Adrenal gland (tissue), 9 donors: ENCODE measurements at regions not wholly inside any gene's neighbourhood (a gene's known extent, or its start where the extent isn't known, plus 50 kb on each side); places are given as distances from the start of the nearest gene placed in this dataset.

ENCODE experiments used
- DNase-seq, 7 donors: peaks; one replicate each; pipeline ENCODE4 v3.0.0-alpha.2; 2019 to 2020
- H3K27ac ChIP-seq, 5 donors: fragments of 200-600 bp; sonication (generic) in 4 of 5; 1 replicate in 3 of 5; 2 replicates in 2 of 5; pipeline versions ENCODE4 v1.5.1 to v1.8.0; 2016 to 2020; ENCODE audit warnings: mild to moderate bottlenecking in 1 of 5
- H3K27me3 ChIP-seq: fragments of 200-600 bp; 2 replicates; pipeline ENCODE4 v1.8.0; 2021
- H3K36me3 ChIP-seq, 2 donors: fragments of 200-600 bp; replicated peaks in 1 of 2; 1 replicate in 1 of 2; 2 replicates in 1 of 2; pipeline versions ENCODE4 v1.5.1 to v1.8.0; 2018 to 2022
- H3K4me1 ChIP-seq, 2 donors: fragments of 200-600 bp; replicated peaks in 1 of 2; 1 replicate in 1 of 2; 2 replicates in 1 of 2; pipeline versions ENCODE4 v1.5.1 to v1.8.0; 2018 to 2021
- H3K4me3 ChIP-seq, 4 donors: fragments of 200-600 bp; sonication (generic) in 3 of 4; one replicate each; pipeline ENCODE4 v1.5.1; 2016 to 2018
- H3K9me3 ChIP-seq, 3 donors: fragments of 200-600 bp; sonication (generic) in 1 of 3; replicated peaks in 1 of 3; 1 replicate in 2 of 3; 2 replicates in 1 of 3; pipeline versions ENCODE4 v1.5.1 to v1.8.0; 2016 to 2021
- POLR2A ChIP-seq, 2 donors: fragments of 450-650 bp; IDR thresholded peaks; one replicate each; pipeline ENCODE4 v1.6.1; 2017; ENCODE audit warnings: antibody characterized with exemption in 2 of 2, mild to moderate bottlenecking in 2 of 2, moderate library complexity in 1 of 2
- WGBS, 4 donors: extraction: QIAGEN DNeasy Blood & Tissue Kit in 2 of 4; methylation state at CpG; one replicate each; pipeline versions ENCODE4 v1.1.5 to v1.1.7; 2013 to 2017; 5-methylcytosine and 5-hydroxymethylcytosine counted together
- intact Hi-C, 2 donors: fragments of 100-400 bp; cut with DNase I; formaldehyde crosslinking; loops; one replicate each; pipeline versions ENCODE4 v1.14.1 to v1.15.0; 2022 to 2023
- TF ChIP-seq, protein P1 (sequence below), 6 experiments: fragments of 450-650 bp in 4 of 6; fragments of 200-600 bp in 2 of 6; sonication (generic) in 1 of 6; IDR thresholded peaks; 1 replicate in 5 of 6; 2 replicates in 1 of 6; pipeline versions ENCODE4 v1.5.1 to v1.8.0; 2016 to 2021; ENCODE audit warnings: antibody characterized with exemption in 6 of 6, mild to moderate bottlenecking in 2 of 6, moderate library complexity in 1 of 6
- donor health status: healthy with polysubstance abuse.
- donor health status: Bipolar disorder and iron deficiency.
- donor health status: DM: yes; HTN: yes; CAD: no.
- donor health status: DM: no; HTN: no; CAD: no.
- donor health status: DM: no; HTN: no; CAD: no.

DNA sequence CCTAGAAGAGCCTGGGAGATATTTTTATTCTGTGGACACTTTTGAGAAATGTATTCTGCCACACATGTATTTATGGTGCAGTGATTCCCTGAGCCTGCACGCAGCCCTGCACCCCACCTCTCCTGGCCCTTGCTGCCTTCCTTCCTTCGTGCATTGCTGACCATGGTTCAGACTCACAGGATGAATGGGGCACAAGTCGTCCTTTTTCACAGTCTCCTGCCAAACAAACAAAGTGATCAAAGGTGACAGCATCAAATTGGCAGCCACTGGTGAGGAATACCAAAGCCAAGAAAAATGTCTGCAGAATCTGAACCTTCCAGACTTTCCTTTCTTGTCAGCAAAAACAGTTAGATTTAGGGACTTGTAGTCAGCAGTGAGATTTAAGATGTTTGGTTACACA is 215.0 kb downstream of the ACTR3B start:
- H3K9me3 ChIP-seq: no peaks in the 10 kb centered on the region
- 6 to 10% (median 7%) methylated on average over 3 of the region's 3 CpGs for WGBS, 4 donors
- H3K4me3 ChIP-seq: no peak overlapping the region
- H3K36me3 ChIP-seq: no peaks in the 10 kb centered on the region
- no peak overlapping the region for H3K27ac ChIP-seq
- TF ChIP-seq, protein P1, sequence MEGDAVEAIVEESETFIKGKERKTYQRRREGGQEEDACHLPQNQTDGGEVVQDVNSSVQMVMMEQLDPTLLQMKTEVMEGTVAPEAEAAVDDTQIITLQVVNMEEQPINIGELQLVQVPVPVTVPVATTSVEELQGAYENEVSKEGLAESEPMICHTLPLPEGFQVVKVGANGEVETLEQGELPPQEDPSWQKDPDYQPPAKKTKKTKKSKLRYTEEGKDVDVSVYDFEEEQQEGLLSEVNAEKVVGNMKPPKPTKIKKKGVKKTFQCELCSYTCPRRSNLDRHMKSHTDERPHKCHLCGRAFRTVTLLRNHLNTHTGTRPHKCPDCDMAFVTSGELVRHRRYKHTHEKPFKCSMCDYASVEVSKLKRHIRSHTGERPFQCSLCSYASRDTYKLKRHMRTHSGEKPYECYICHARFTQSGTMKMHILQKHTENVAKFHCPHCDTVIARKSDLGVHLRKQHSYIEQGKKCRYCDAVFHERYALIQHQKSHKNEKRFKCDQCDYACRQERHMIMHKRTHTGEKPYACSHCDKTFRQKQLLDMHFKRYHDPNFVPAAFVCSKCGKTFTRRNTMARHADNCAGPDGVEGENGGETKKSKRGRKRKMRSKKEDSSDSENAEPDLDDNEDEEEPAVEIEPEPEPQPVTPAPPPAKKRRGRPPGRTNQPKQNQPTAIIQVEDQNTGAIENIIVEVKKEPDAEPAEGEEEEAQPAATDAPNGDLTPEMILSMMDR (IDR thresholded peaks at IDR 0.05): no peak
- no peak for TF ChIP-seq POLR2A (IDR thresholded peaks at IDR 0.05)
- intact Hi-C loops: no loop called here
- peaks cover 0 to 5% of the 10 kb centered on the region in 2 donors for H3K4me1 ChIP-seq
- H3K27me3 ChIP-seq: no peaks in the 10 kb centered on the region
- no peak for DNase-seq

DNA sequence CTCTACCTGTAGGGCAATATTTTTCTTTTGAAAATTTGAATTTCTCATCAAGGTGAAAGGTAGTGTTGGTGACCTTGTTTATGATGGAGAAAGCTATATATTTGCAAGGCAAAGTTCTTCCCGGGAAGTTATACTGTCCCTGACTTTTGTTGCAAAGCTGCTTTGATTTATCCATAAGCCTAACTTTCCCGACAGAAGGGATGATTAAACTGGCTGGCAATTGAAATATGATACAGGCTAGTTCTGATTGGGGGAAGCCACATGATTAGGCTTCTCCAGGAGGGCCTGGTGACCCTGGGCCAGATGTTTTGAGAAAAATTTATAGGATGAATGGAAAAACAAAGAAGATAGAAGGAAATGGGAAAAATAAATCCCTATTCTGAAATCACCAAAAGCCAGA is 215.5 kb downstream of the ACTR3B start:
- Histone ChIP-seq H3K27me3 (no peaks in the 10 kb centered on the region), H3K9me3 (no peaks in the 10 kb centered on the region), H3K4me1 (peaks cover 0 to 6% of the 10 kb centered on the region in 2 donors), H3K36me3 (no peaks in the 10 kb centered on the region), H3K4me3 (no peak overlapping the region), H3K27ac (no peak overlapping the region)
- no peak for DNase-seq
- no peak for TF ChIP-seq POLR2A (IDR thresholded peaks at IDR 0.05)
- TF ChIP-seq, protein P1 (IDR thresholded peaks at IDR 0.05): no peak
- WGBS, 4 donors: 5 to 22% (median 12%) methylated on average over 2 of the region's 2 CpGs
- intact Hi-C loops: no loop called here

DNA sequence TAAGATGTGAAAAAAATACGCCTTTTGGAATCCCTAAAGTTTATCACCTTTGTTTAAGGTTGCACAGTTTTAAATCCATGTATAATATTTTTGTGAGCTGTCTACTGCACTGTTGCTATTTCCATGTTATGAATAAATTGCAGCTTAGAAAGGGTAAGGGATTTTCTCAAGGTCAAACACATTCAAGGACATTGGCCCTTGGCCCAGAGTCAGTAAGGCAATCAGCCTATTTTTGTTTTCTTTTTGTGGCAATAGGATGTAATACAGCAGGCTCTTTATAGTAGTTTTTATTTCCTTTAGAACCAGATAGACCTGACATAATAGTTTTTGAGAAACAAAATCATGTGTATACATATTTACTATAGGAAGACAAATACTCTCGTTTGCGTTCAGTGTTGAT is 219.8 kb downstream of the ACTR3B start:
- Histone ChIP-seq H3K27ac (no peak overlapping the region), H3K4me3 (no peak overlapping the region), H3K9me3 (no peaks in the 10 kb centered on the region), H3K36me3 (no peaks in the 10 kb centered on the region), H3K4me1 (peaks cover 0 to 6% of the 10 kb centered on the region in 2 donors), H3K27me3 (no peaks in the 10 kb centered on the region)
- intact Hi-C loops: no loop called here
- TF ChIP-seq POLR2A (IDR thresholded peaks at IDR 0.05): no peak
- TF ChIP-seq, protein P1 (IDR thresholded peaks at IDR 0.05): no peak
- 35 to 55% (median 45%) methylated on average over 3 of the region's 3 CpGs for WGBS, 4 donors
- peak in 6 of 7 donors; percentile 15 to 28 (median 22) for DNase-seq

DNA sequence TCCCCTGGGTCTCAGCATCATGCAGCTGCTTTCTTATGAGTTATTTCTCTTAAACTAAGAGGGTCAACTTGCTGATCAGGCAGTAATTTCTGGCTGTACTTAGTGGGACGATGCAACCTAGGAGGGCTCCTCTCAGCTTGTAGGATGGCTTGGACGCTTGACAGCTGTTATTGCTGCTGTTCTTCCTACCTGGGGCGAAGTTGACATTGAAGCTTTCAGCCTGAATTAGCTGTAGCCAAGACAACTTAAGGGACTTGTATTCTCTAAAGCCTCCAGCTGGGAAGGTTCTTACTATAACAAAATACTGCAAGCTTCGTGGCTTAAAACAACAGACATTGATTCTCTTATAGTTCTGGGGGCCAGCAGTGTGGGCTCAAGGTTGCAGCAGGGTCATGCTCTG is 224.9 kb downstream of the ACTR3B start:
- Histone ChIP-seq H3K9me3 (no peaks in the 10 kb centered on the region), H3K4me3 (no peak overlapping the region), H3K4me1 (peaks cover 0 to 3% of the 10 kb centered on the region in 2 donors), H3K27ac (no peak overlapping the region), H3K36me3 (no peaks in the 10 kb centered on the region), H3K27me3 (no peaks in the 10 kb centered on the region)
- intact Hi-C loops: no loop called here
- TF ChIP-seq, protein P1 (IDR thresholded peaks at IDR 0.05): no peak
- TF ChIP-seq POLR2A (IDR thresholded peaks at IDR 0.05): no peak
- 45 to 54% (median 51%) methylated on average over 1 to 4 of the region's 4 CpGs for WGBS, 4 donors
- DNase-seq: no peak
